ENCODE measurements at regions not wholly inside any gene's neighbourhood (a gene's known extent, or its start where the extent isn't known, plus 50 kb on each side); places are given as distances from the start of the nearest gene placed in this dataset.
"Not testable (repeated sequence)": the region's sequence is repeated elsewhere in the genome, so short reads cannot be mapped to it uniquely, and the experiment has no call there.

GRCh38 chr6:51314965-51315364, 496.3 kb downstream of the TFAP2B start:
- H3K36me3 ChIP-seq (ENCODE audit: control insufficient read depth, insufficient read depth, low read length), result no peaks in the 10 kb centered on the region
- no peak overlapping the region for H3K4me3 ChIP-seq (ENCODE audit: low read depth, low read length)
- H3K9me3 ChIP-seq (ENCODE audit: control insufficient read depth, low read length), result no peaks in the 10 kb centered on the region
- no peaks in the 10 kb centered on the region for H3K27me3 ChIP-seq (ENCODE audit: control insufficient read depth, insufficient read depth, low read length)
- TF ChIP-seq CTCF (IDR thresholded peaks at IDR 0.05), result no peak
- no peak overlapping the region for H3K4me2 ChIP-seq (ENCODE audit: low read length)
- no peak overlapping the region for H2AFZ ChIP-seq
- H3K4me1 ChIP-seq, result no peaks in the 10 kb centered on the region
- H3K27ac ChIP-seq, result no peak overlapping the region
- no peaks in the 10 kb centered on the region for H3K79me2 ChIP-seq
- H3K9ac ChIP-seq, result no peak overlapping the region

GRCh38 chr6:51318674-51319073, 500.0 kb downstream of the TFAP2B start:
- no peak overlapping the region for H3K4me3 ChIP-seq (ENCODE audit: low read depth, low read length)

GRCh38 chr6:51321477-51321876, 502.8 kb downstream of the TFAP2B start:
- not testable (repeated sequence) for H3K4me3 ChIP-seq (ENCODE audit: low read depth, low read length); H3K79me2 ChIP-seq; H3K27ac ChIP-seq; H3K9me3 ChIP-seq (ENCODE audit: control insufficient read depth, low read length); H3K36me3 ChIP-seq (ENCODE audit: control insufficient read depth, insufficient read depth, low read length); H3K4me2 ChIP-seq (ENCODE audit: low read length); H3K9ac ChIP-seq; H3K27me3 ChIP-seq (ENCODE audit: control insufficient read depth, insufficient read depth, low read length); H2AFZ ChIP-seq; H3K4me1 ChIP-seq

More at GRCh38 chr6:51318674-51319073, 500.0 kb downstream of the TFAP2B start:
- H3K4me1 ChIP-seq, result no peaks in the 10 kb centered on the region
- H3K27ac ChIP-seq, result no peak overlapping the region
- H3K9ac ChIP-seq, result no peak overlapping the region
- no peak overlapping the region for H2AFZ ChIP-seq
- H3K9me3 ChIP-seq (ENCODE audit: control insufficient read depth, low read length), result no peaks in the 10 kb centered on the region
- H3K79me2 ChIP-seq, result no peaks in the 10 kb centered on the region
- no peaks in the 10 kb centered on the region for H3K36me3 ChIP-seq (ENCODE audit: control insufficient read depth, insufficient read depth, low read length)
- no peak for TF ChIP-seq CTCF (IDR thresholded peaks at IDR 0.05)
- H3K27me3 ChIP-seq (ENCODE audit: control insufficient read depth, insufficient read depth, low read length), result no peaks in the 10 kb centered on the region
- no peak overlapping the region for H3K4me2 ChIP-seq (ENCODE audit: low read length)

GRCh38 chr6:51322505-51322904, 503.8 kb downstream of the TFAP2B start:
- Histone ChIP-seq H3K9me3 (ENCODE audit: control insufficient read depth, low read length) (no peaks in the 10 kb centered on the region), H3K36me3 (ENCODE audit: control insufficient read depth, insufficient read depth, low read length) (no peaks in the 10 kb centered on the region), H3K27ac (no peak overlapping the region), H2AFZ (no peak overlapping the region), H3K27me3 (ENCODE audit: control insufficient read depth, insufficient read depth, low read length) (no peaks in the 10 kb centered on the region), H3K4me2 (ENCODE audit: low read length) (no peak overlapping the region), H3K4me1 (no peaks in the 10 kb centered on the region), H3K79me2 (no peaks in the 10 kb centered on the region), H3K4me3 (ENCODE audit: low read depth, low read length) (no peak overlapping the region), H3K9ac (no peak overlapping the region)
- TF ChIP-seq CTCF (IDR thresholded peaks at IDR 0.05), result no peak

GRCh38 chr6:51323056-51323455, 504.4 kb downstream of the TFAP2B start:
- H3K4me2 ChIP-seq (ENCODE audit: low read length), result no peak overlapping the region
- H3K9ac ChIP-seq, result no peak overlapping the region
- H3K9me3 ChIP-seq (ENCODE audit: control insufficient read depth, low read length), result no peaks in the 10 kb centered on the region
- no peaks in the 10 kb centered on the region for H3K79me2 ChIP-seq
- no peak for TF ChIP-seq CTCF (IDR thresholded peaks at IDR 0.05)
- H3K36me3 ChIP-seq (ENCODE audit: control insufficient read depth, insufficient read depth, low read length), result no peaks in the 10 kb centered on the region
- H2AFZ ChIP-seq, result no peak overlapping the region
- H3K4me3 ChIP-seq (ENCODE audit: low read depth, low read length), result no peak overlapping the region
- no peaks in the 10 kb centered on the region for H3K4me1 ChIP-seq
- no peak overlapping the region for H3K27ac ChIP-seq
- no peaks in the 10 kb centered on the region for H3K27me3 ChIP-seq (ENCODE audit: control insufficient read depth, insufficient read depth, low read length)

Data from parathyroid adenoma (tissue), 2 donors.